Suppressor macrophage (primary cell): ENCODE measurements at regions not wholly inside any gene's neighbourhood (a gene's known extent, or its start where the extent isn't known, plus 50 kb on each side); places are given as distances from the start of the nearest gene placed in this dataset.
"Not testable (repeated sequence)": the region's sequence is repeated elsewhere in the genome, so short reads cannot be mapped to it uniquely, and the experiment has no call there.

Experiments
- DNase-seq, 4 experiments: peaks; one replicate each; pipeline ENCODE4 v3.0.0-alpha.2; 2020 to 2022

- no peak for DNase-seq
Measured at GRCh38 chr2:228575897-228576296, 394.4 kb upstream of the SPHKAP start.

- DNase-seq: not testable (repeated sequence)
Measured at GRCh38 chr2:228568275-228568674, 386.8 kb upstream of the SPHKAP start.

GRCh38 chr2:228561816-228562215, 380.3 kb upstream of the SPHKAP start:
- DNase-seq: no peak

GRCh38 chr2:228559774-228560415, 378.4 kb upstream of the SPHKAP start:
- DNase-seq: no peak

- DNase-seq: no peak
Measured at GRCh38 chr2:228556717-228557116, 375.2 kb upstream of the SPHKAP start.

GRCh38 chr2:228549441-228550007, 368.0 kb upstream of the SPHKAP start:
- DNase-seq: no peak

- no peak for DNase-seq
Measured at GRCh38 chr2:228548230-228548629, 366.7 kb upstream of the SPHKAP start.

- no peak for DNase-seq
Measured at GRCh38 chr2:228545748-228546145, 364.3 kb upstream of the SPHKAP start.

- DNase-seq: no peak
Measured at GRCh38 chr2:228545041-228545747, 363.7 kb upstream of the SPHKAP start.

GRCh38 chr2:228543117-228543516, 361.6 kb upstream of the SPHKAP start:
- DNase-seq: no peak

- no peak for DNase-seq
Measured at GRCh38 chr2:228542277-228542676, 360.8 kb upstream of the SPHKAP start.

GRCh38 chr2:228541789-228542188, 360.3 kb upstream of the SPHKAP start:
- no peak for DNase-seq

GRCh38 chr2:228540976-228541375, 359.5 kb upstream of the SPHKAP start:
- DNase-seq: no peak

- DNase-seq: no peak
Measured at GRCh38 chr2:228535396-228535795, 353.9 kb upstream of the SPHKAP start.

- DNase-seq: no peak
Measured at GRCh38 chr2:228533156-228533555, 351.7 kb upstream of the SPHKAP start.

- no peak for DNase-seq
Measured at GRCh38 chr2:228532233-228532632, 350.7 kb upstream of the SPHKAP start.

GRCh38 chr2:228527197-228527881, 345.9 kb upstream of the SPHKAP start:
- no peak for DNase-seq

- no peak for DNase-seq
Measured at GRCh38 chr2:228526687-228527086, 345.2 kb upstream of the SPHKAP start.

GRCh38 chr2:228522977-228523376, 341.5 kb upstream of the SPHKAP start:
- DNase-seq: no peak

GRCh38 chr2:228522276-228522675, 340.8 kb upstream of the SPHKAP start:
- DNase-seq: no peak

- DNase-seq: no peak
Measured at GRCh38 chr2:228519561-228519960, 338.1 kb upstream of the SPHKAP start.

GRCh38 chr2:228516019-228516418, 334.5 kb upstream of the SPHKAP start:
- DNase-seq: no peak

- DNase-seq: not testable (repeated sequence)
Measured at GRCh38 chr2:228513480-228513879, 332.0 kb upstream of the SPHKAP start.

GRCh38 chr2:228509021-228509420, 327.5 kb upstream of the SPHKAP start:
- no peak for DNase-seq
